HG02763 (cell line): ENCODE measurements at regions not wholly inside any gene's neighbourhood (a gene's known extent, or its start where the extent isn't known, plus 50 kb on each side); places are given as distances from the start of the nearest gene placed in this dataset.

Experiments
- ATAC-seq: cut with Tn5 transposase; IDR thresholded peaks from one replicate; pipeline ENCODE4 v1.9.1; 2021; ENCODE audit warnings: mild to moderate bottlenecking, moderate library complexity; ENCODE audit not compliant: unreplicated experiment

- no peak for ATAC-seq
Measured at GRCh38 chr9:105860516-105860915, 166.2 kb downstream of the TMEM38B start.

DNA sequence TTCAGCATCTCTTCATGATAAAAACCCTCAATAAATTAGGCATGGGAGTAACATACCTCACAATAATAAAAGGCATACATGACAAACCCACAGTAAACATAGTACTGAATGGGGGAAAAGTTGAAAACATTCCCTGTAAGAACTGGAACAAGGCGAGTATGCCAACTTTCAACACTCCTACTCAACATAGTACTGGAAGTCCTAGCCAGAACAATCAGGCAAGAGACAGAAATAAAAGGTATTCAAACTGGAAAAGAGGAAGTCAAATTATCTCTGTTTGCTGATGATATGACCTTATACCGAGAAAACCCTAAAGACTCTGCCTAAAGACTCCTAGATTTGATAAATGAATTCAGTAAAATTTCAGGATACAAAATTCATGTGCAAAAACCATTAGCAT lies 167.6 kb downstream of the TMEM38B start:
- ATAC-seq = no peak

- ATAC-seq = no peak
Measured at GRCh38 chr9:105864248-105864898, 170.0 kb downstream of the TMEM38B start.

DNA sequence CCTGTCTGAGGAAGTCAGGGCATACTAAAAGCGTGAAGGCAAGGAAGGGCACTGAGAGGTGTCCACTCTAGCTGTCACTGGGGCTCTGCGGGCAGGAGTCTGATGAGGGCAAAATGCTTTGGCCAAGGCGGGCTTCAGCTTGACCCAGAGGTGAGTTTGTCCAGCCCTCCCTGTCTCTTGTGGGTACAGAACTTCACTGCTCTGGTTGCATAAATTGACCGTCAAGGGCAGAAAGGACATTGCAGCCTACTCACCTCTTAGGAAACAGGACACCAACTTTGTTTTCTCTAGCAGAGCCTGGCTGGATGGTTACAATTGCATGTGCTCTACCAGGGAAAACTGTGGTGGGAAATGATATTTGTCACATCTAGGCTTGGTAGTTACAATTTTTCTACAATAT lies 170.9 kb downstream of the TMEM38B start:
- no peak for ATAC-seq

DNA sequence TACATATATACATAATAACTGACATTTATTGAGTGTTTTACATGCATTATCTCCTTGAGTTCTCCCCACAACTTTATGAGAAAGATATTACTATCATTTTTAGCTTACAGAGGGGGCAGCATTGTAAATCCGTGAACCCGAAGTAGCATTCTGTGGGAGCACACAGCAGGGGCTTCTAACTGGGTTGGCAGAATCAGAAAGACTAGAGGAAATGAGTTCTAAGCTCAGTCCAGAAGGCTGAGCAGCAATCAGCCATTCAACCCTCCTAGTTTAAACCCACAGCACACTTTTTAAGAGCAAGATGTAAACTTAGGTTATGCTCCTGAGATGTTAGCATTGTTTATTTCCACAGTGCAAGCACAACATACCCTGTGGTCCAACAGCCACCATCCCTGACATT lies 177.2 kb downstream of the TMEM38B start:
- no peak for ATAC-seq

DNA sequence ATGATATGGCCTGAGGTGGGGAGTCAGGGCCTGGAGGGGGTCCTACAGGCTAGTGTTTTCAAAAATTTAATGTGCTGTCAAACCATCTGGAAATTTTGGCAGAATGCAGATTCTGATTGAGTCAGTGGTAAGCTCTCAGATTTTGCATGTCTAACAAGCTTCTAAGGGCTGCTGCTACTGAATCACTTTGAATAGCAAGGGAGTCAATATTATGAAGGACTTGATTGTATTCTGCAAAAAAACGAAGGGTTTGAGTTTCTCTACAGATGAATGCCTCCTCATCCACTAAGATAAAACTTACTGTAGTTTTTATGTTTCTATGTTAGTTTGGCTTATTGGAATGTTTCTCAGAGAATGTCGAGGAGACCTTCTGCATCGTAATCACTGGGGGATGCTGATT lies 179.5 kb downstream of the TMEM38B start:
- ATAC-seq = no peak

GRCh38 chr9:105877721-105878120 lies 183.4 kb downstream of the TMEM38B start:
- no peak for ATAC-seq

- ATAC-seq = no peak
Measured at GRCh38 chr9:105879181-105879580, 184.8 kb downstream of the TMEM38B start.

- ATAC-seq = no peak
Measured at GRCh38 chr9:105880517-105880916, 186.2 kb downstream of the TMEM38B start.

DNA sequence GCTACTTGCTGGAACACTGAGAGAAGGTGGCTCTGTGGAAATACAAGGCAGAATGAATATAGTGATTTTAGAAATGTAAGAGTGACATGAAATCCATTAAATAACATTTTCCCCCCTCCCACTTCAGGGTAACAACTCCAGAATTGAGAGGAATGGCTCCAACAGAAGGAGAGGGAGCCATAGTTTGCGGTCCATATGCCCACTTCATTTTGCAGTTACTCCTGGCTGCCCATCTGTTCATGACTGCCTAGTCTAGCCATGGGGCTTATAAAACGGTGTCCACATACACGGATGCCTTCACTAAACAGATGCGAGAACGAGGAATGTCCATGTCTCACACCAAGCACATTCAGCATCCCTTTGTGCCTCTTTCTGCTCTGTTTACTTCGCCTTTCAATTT lies 186.7 kb downstream of the TMEM38B start:
- no peak for ATAC-seq

GRCh38 chr9:105881654-105882349 lies 187.5 kb downstream of the TMEM38B start:
- peak; percentile 45 for ATAC-seq

DNA sequence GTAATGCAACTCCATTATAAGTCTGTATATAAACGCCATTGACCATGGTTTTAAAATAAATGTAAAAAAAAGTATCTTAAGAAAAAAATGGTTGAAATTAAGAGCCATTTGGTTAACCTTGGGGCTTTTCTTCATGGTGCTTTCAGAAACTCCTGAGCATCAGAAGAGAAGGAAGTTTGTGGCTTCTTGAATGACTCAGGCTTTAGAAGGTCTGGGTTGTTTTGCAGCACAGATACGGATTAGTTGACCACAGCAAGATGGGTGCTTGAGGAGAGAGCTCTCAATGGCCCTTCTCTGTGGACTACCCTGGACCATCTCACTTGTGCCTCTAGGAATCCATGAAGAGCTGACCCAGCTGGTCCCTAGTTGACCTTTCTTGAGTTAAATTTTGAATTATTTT lies 189.5 kb downstream of the TMEM38B start:
- peak; percentile 84 for ATAC-seq

- no peak for ATAC-seq
Measured at GRCh38 chr9:105884416-105884815, 190.1 kb downstream of the TMEM38B start.

DNA sequence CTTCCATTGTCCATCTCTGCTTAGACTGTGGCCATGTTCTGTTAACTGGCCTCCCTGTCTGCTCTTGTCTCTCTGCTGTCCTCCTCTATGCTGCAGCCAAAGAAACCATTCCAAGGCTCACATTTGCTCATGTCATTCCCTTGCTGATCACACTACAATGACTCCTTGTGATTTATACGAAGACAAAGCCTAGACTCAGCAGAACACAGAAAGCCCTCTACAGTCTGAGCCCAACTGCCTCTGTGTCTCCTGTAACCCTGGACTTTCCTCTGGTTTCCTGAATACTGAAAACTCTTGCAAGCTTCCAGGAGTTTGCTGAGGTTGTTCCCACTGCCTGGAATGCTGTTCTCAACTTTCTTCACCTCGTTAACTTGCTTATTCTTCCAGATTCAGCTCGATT lies 191.8 kb downstream of the TMEM38B start:
- ATAC-seq = no peak

- ATAC-seq = no peak
Measured at GRCh38 chr9:105887679-105888078, 193.3 kb downstream of the TMEM38B start.

DNA sequence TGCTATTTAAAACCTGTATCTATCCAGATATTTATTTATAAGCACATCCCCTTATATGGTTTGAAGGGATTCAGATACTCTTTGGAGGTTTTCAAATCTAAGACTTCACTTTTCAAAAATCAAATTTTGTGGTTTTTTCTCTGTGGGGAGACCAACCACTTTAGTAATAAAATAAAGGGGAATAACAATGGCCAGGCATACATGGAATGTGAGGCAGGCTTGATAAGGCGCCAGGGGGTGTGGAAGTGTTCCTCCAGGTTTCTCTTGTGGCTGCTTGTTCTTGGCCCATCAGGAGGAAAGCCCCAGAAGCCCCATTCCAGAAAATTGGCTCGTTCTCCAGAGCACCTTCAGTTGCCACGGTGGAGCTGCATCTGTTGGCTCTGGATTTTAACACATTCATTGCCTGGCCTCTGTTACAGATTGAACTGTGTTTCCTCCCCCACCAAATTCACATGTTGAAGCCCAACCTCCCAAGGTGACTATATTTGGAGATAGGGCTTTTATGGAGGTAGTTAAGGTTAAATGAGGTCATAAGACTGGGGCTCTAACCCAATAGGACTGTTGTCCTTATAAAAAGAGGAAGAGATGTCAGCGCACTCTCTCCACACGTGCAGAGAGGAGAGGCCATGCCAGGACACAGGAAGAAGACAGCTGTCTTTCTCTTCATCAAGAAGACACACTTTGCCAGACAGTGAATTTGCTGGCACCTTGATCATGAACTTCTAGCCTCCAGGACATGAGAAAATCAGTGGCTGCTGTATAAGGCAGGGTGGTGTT lies 195.9 kb downstream of the TMEM38B start:
- ATAC-seq = no peak

- no peak for ATAC-seq
Measured at GRCh38 chr9:105900123-105900522, 205.8 kb downstream of the TMEM38B start.

- no peak for ATAC-seq
Measured at GRCh38 chr9:105901514-105902109, 207.3 kb downstream of the TMEM38B start.

DNA sequence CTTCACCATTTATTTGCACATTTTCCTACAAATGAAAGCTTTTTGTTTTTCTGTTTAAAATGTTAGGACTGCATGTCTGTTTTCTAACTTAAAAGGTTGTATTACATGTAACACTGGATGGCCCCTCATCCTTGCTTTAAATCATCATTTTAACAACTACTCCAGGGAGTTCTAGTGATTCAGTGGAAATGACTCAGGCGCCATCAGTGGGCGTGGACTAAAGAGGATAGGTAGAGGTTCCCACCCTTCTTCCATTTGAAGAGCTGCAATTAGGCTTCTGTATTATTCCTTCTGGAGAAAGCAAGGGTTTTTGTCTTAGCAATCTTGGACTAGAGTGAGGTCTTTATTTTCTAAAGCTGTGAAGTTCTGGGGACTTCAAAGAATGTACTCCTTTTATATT lies 213.7 kb downstream of the TMEM38B start:
- no peak for ATAC-seq

GRCh38 chr9:105911104-105911911 lies 217.0 kb downstream of the TMEM38B start:
- ATAC-seq = no peak
